Activated CD8-positive, alpha-beta memory T cell treated with anti-CD3 and anti-CD28 coated beads, Interleukin-2, amount 50 U/mL, for 48 hours (primary cell): ENCODE measurements at regions not wholly inside any gene's neighbourhood (a gene's known extent, or its start where the extent isn't known, plus 50 kb on each side); places are given as distances from the start of the nearest gene placed in this dataset.
A peak's percentile ranks its signal among the peaks of the same experiment; 100 is the strongest.

Experiments used
- DNase-seq: peaks from one replicate; pipeline ENCODE4 v3.0.0-alpha.2; 2020

- DNase-seq: no peak
These were observed 249.9 kb upstream of the JUN start for GRCh38 chr1:59033761-59034160.

GRCh38 chr1:59034925-59035324 is 251.1 kb upstream of the JUN start:
- DNase-seq: no peak

GRCh38 chr1:59039551-59039950 is 255.7 kb upstream of the JUN start:
- no peak for DNase-seq

GRCh38 chr1:59040486-59040885 is 256.4 kb upstream of the FGGY start:
- DNase-seq: no peak

GRCh38 chr1:59041646-59042277 is 255.1 kb upstream of the FGGY start:
- DNase-seq: no peak

- no peak for DNase-seq
These were observed 253.1 kb upstream of the FGGY start for GRCh38 chr1:59043796-59044195.

- DNase-seq: no peak
These were observed 252.3 kb upstream of the FGGY start for GRCh38 chr1:59044535-59045121.

GRCh38 chr1:59045137-59045536 is 251.8 kb upstream of the FGGY start:
- DNase-seq: no peak

- no peak for DNase-seq
These were observed 251.3 kb upstream of the FGGY start for GRCh38 chr1:59045636-59046035.

GRCh38 chr1:59046134-59046533 is 250.8 kb upstream of the FGGY start:
- DNase-seq: no peak

GRCh38 chr1:59046730-59047157 is 250.2 kb upstream of the FGGY start:
- DNase-seq: peak; percentile 65

GRCh38 chr1:59051007-59051406 is 245.9 kb upstream of the FGGY start:
- DNase-seq: no peak

GRCh38 chr1:59052166-59052590 is 244.7 kb upstream of the FGGY start:
- DNase-seq: no peak

GRCh38 chr1:59054172-59054571 is 242.7 kb upstream of the FGGY start:
- no peak for DNase-seq

- DNase-seq: no peak
These were observed 240.8 kb upstream of the FGGY start for GRCh38 chr1:59055908-59056719.

- DNase-seq: no peak
These were observed 239.6 kb upstream of the FGGY start for GRCh38 chr1:59057211-59057694.

GRCh38 chr1:59057796-59058195 is 239.1 kb upstream of the FGGY start:
- DNase-seq: no peak

GRCh38 chr1:59058665-59059439 is 238.0 kb upstream of the FGGY start:
- no peak for DNase-seq

- DNase-seq: no peak
These were observed 235.0 kb upstream of the FGGY start for GRCh38 chr1:59061876-59062275.

GRCh38 chr1:59062743-59063142 is 234.2 kb upstream of the FGGY start:
- no peak for DNase-seq

- no peak for DNase-seq
These were observed 233.4 kb upstream of the FGGY start for GRCh38 chr1:59063501-59063900.

GRCh38 chr1:59064592-59064991 is 232.3 kb upstream of the FGGY start:
- no peak for DNase-seq

- DNase-seq: no peak
These were observed 230.7 kb upstream of the FGGY start for GRCh38 chr1:59066236-59066635.
